Gastroesophageal sphincter (tissue), 4 donors: ENCODE measurements at regions not wholly inside any gene's neighbourhood (a gene's known extent, or its start where the extent isn't known, plus 50 kb on each side); places are given as distances from the start of the nearest gene placed in this dataset.

Experiments used
- ATAC-seq: fragments of 150-250 bp; one replicate; pipeline ENCODE4 v1.9.1; 2016; ENCODE audit warnings: mild to moderate bottlenecking, moderate library complexity
- H3K27ac ChIP-seq, 4 donors: fragments of 200-600 bp; sonication (generic) in 3 of 4; 1 replicate in 3 of 4; 2 replicates in 1 of 4; pipeline ENCODE4 v1.5.1; 2016 to 2019
- H3K27me3 ChIP-seq: fragments of 200-600 bp; sonication (generic); one replicate; pipeline ENCODE4 v1.5.1; 2019
- H3K36me3 ChIP-seq, 2 donors: fragments of 200-600 bp; sonication (generic); one replicate each; pipeline ENCODE4 v1.5.1; 2019; ENCODE audit warnings: control low read depth in 1 of 2
- H3K4me1 ChIP-seq, 3 donors: fragments of 200-600 bp; sonication (generic); 1 replicate in 2 of 3; 2 replicates in 1 of 3; pipeline ENCODE4 v1.5.1; 2016 to 2019; ENCODE audit warnings: control low read depth in 2 of 3
- H3K4me3 ChIP-seq, 2 donors: fragments of 200-600 bp; sonication (generic); one replicate each; pipeline ENCODE4 v1.5.1; 2019; ENCODE audit warnings: mild to moderate bottlenecking in 1 of 2, moderate library complexity in 1 of 2
- H3K9me3 ChIP-seq, 3 donors: fragments of 200-600 bp; sonication (generic); one replicate each; pipeline ENCODE4 v1.5.1; 2017 to 2019; ENCODE audit warnings: control low read depth in 2 of 3
- EP300 ChIP-seq: sonication (generic); formaldehyde crosslinking; IDR thresholded peaks from one replicate; pipeline ENCODE4 v1.6.1; 2017; ENCODE audit warnings: antibody characterized with exemption, mild to moderate bottlenecking
- POLR2A ChIP-seq, 2 donors: fragments of 450-650 bp; IDR thresholded peaks; one replicate each; pipeline ENCODE4 v1.6.1; 2017; ENCODE audit warnings: antibody characterized with exemption in 2 of 2, mild to moderate bottlenecking in 2 of 2, moderate library complexity in 1 of 2
- POLR2AphosphoS5 ChIP-seq: sonication (generic); formaldehyde crosslinking; IDR thresholded peaks from one replicate; pipeline ENCODE4 v1.6.1; 2017; ENCODE audit warnings: antibody characterized with exemption
- WGBS, 2 donors: methylation state at CpG; one replicate each; pipeline ENCODE4 v1.1.5; 2018; ENCODE audit warnings: low coverage in 1 of 2; 5-methylcytosine and 5-hydroxymethylcytosine counted together
- TF ChIP-seq, protein P1 (sequence below), 4 experiments: fragments of 200-600 bp in 2 of 4; fragments of 450-650 bp in 2 of 4; sonication (generic) in 1 of 4; IDR thresholded peaks; one replicate each; pipeline ENCODE4 v1.5.1; 2017 to 2019; ENCODE audit warnings: antibody characterized with exemption in 4 of 4, mild to moderate bottlenecking in 2 of 4, moderate library complexity in 2 of 4

DNA sequence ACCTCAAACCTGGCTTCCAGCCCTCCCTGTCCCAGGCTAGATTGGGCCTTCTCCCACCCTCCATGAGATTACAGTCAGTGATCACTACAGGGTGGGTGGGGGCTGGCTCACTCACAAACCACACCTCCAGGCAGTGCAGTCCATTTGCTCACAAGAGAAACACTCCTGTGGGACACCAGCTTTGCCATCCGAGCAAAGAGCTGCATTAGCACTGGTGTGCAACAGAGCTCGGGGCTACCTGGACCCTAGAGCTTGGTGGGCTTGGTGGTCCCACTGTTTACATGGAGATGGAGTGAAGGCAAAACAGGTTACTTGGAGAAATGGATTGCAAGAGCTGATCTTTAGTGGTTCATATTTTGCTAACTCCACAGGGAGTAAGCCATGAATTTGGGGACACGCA, 451.7 kb upstream of the ZMIZ1 start:
- Histone ChIP-seq H3K27ac (no peak overlapping the region), H3K9me3 (no peaks in the 10 kb centered on the region), H3K4me1 (peaks cover 0 to 5% (median 0%) of the 10 kb centered on the region in 3 donors), H3K36me3 (no peaks in the 10 kb centered on the region), H3K27me3 (no peaks in the 10 kb centered on the region), H3K4me3 (no peak overlapping the region)
- WGBS, 2 donors, result 87 to 90% methylated on average over 1 to 3 of the region's 3 CpGs
- no peak for TF ChIP-seq POLR2AphosphoS5
- no peak for TF ChIP-seq POLR2A (IDR thresholded peaks at IDR 0.05)
- TF ChIP-seq, protein P1, sequence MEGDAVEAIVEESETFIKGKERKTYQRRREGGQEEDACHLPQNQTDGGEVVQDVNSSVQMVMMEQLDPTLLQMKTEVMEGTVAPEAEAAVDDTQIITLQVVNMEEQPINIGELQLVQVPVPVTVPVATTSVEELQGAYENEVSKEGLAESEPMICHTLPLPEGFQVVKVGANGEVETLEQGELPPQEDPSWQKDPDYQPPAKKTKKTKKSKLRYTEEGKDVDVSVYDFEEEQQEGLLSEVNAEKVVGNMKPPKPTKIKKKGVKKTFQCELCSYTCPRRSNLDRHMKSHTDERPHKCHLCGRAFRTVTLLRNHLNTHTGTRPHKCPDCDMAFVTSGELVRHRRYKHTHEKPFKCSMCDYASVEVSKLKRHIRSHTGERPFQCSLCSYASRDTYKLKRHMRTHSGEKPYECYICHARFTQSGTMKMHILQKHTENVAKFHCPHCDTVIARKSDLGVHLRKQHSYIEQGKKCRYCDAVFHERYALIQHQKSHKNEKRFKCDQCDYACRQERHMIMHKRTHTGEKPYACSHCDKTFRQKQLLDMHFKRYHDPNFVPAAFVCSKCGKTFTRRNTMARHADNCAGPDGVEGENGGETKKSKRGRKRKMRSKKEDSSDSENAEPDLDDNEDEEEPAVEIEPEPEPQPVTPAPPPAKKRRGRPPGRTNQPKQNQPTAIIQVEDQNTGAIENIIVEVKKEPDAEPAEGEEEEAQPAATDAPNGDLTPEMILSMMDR (IDR thresholded peaks at IDR 0.05), result no peak
- TF ChIP-seq EP300, result no peak
- no peak for ATAC-seq

DNA sequence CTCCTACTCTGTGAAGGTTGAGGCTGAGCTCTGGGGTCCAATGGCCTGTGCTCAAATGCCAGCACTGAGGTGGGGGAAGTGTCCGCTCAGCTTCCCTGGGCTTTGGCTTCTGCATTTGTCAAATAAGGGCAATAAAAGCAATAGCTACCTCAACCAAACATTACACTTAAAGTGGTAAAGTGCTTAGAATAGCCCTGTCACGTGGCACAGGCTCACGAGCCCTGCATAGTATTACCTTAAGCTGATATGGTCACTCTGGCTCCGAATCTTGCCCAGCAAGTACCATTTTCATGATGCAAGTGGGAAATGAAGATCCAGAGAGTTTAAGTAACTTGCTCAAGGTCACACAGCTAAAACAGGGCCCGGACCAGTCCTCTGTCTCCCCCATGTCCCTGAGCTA, 451.1 kb upstream of the ZMIZ1 start:
- no peak for ATAC-seq
- Histone ChIP-seq H3K4me1 (peaks cover 0 to 5% (median 0%) of the 10 kb centered on the region in 3 donors), H3K9me3 (no peaks in the 10 kb centered on the region), H3K4me3 (no peak overlapping the region), H3K27me3 (no peaks in the 10 kb centered on the region), H3K27ac (no peak overlapping the region), H3K36me3 (no peaks in the 10 kb centered on the region)
- WGBS, 2 donors, result 76 to 86% methylated on average over 1 to 5 of the region's 5 CpGs
- TF ChIP-seq POLR2AphosphoS5, result no peak
- TF ChIP-seq, protein P1 (IDR thresholded peaks at IDR 0.05), result no peak
- TF ChIP-seq POLR2A (IDR thresholded peaks at IDR 0.05), result no peak
- TF ChIP-seq EP300, result no peak

DNA sequence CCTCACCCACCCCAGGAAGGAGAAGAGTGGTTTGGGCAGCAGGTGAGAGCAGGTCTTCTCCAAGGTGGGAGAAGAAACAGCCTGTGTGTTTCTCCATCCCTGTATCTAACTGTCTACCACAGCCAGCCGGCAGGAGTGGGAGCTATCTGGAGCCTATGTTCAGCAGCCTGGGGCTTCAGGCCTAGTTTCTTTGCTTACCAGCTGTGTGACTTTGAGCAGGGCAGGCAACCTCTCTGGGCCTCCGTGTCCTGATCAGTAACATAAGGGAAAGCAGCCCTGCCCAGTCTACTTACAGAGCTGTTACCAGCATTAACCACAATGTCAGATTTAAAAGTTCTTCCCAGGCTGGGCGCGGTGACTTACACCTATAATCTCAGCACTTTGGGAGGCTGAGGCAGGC, 450.7 kb upstream of the ZMIZ1 start:
- no peaks in the 10 kb centered on the region for H3K9me3 ChIP-seq
- WGBS, 2 donors, result 100% methylated on average over 1 of the region's 4 CpGs; no CpG with 5 or more reads in 1 of the 2 donors
- H3K36me3 ChIP-seq, result no peaks in the 10 kb centered on the region
- ATAC-seq, result no peak
- H3K4me3 ChIP-seq, result no peak overlapping the region
- TF ChIP-seq, protein P1 (IDR thresholded peaks at IDR 0.05), result no peak
- no peak for TF ChIP-seq EP300
- no peak for TF ChIP-seq POLR2A (IDR thresholded peaks at IDR 0.05)
- TF ChIP-seq POLR2AphosphoS5, result no peak
- no peaks in the 10 kb centered on the region for H3K27me3 ChIP-seq
- H3K4me1 ChIP-seq, result peaks cover 0 to 5% (median 0%) of the 10 kb centered on the region in 3 donors
- no peak overlapping the region for H3K27ac ChIP-seq

DNA sequence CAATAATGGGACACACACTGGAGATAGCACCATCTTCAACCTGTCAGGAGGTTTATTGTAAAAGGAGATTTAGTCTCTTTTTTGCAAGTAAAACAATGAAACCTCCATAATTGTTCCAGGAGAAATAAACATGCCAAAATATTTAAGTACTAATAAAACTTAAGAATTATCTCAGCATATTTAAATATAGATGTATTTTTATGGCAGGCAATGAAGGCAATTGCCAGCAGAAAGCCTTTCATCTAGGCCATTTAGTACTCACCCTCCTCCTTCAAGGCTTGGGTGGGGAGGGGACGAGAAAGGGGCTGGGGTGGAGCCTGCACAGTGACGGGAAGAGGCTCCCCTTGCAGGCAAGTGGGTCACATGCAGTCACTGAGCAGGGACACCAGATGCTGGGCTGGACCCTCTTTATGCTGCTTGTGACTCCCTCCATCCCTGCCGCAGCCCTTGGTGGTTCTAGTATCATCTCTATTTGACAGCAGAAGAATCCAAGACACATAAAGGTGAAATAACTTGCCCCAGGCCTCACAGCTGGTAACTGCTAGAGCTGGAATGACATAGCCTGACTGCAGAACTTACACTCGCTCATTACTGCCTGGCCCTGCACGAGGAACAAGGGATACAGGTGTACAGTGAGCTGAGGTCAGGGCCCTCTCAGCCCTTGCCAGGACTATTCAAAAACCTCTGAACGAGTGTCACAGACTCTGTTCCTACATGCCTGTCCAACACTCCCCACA, 449.5 kb upstream of the ZMIZ1 start:
- H3K27me3 ChIP-seq, result no peaks in the 10 kb centered on the region
- 48 to 86% methylated on average over 2 to 3 of the region's 6 CpGs for WGBS, 2 donors
- TF ChIP-seq POLR2A (IDR thresholded peaks at IDR 0.05) (no peak), EP300 (no peak), POLR2AphosphoS5 (no peak)
- TF ChIP-seq, protein P1 (IDR thresholded peaks at IDR 0.05), result no peak
- H3K4me3 ChIP-seq, result no peak overlapping the region
- H3K9me3 ChIP-seq, result no peaks in the 10 kb centered on the region
- H3K27ac ChIP-seq, result no peak overlapping the region
- H3K4me1 ChIP-seq, result peaks cover 0 to 15% (median 5%) of the 10 kb centered on the region in 3 donors
- no peaks in the 10 kb centered on the region for H3K36me3 ChIP-seq
- ATAC-seq, result no peak

DNA sequence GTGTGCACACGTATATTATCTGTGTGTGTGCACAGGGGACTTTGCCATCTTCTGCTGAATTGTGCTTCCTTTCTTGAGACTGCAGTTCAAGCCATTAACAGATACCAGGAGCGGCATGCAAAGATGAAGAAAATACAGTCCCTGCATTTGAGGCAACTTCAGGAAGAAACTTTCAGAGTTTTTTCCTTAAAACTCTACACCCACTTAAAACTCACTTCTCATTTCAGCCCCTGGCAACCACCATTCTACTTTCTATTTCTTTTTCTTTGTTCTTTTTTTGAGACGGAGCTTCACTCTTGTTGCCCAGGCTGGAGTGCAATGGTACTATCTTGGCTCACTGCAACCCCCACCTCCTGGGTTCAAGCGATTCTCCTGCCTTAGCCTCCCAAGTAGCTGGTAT, 448.9 kb upstream of the ZMIZ1 start:
- Histone ChIP-seq H3K27ac (no peak overlapping the region), H3K4me3 (no peak overlapping the region), H3K9me3 (no peaks in the 10 kb centered on the region), H3K36me3 (no peaks in the 10 kb centered on the region), H3K4me1 (peaks cover 0 to 18% (median 5%) of the 10 kb centered on the region in 3 donors), H3K27me3 (no peaks in the 10 kb centered on the region)
- 72 to 100% methylated on average over 2 to 3 of the region's 4 CpGs for WGBS, 2 donors
- ATAC-seq, result no peak
- no peak for TF ChIP-seq POLR2A (IDR thresholded peaks at IDR 0.05)
- no peak for TF ChIP-seq EP300
- TF ChIP-seq, protein P1 (IDR thresholded peaks at IDR 0.05), result no peak
- TF ChIP-seq POLR2AphosphoS5, result no peak
